ENCODE measurements at regions not wholly inside any gene's neighbourhood (a gene's known extent, or its start where the extent isn't known, plus 50 kb on each side); places are given as distances from the start of the nearest gene placed in this dataset.
"Not testable (repeated sequence)": the region's sequence is repeated elsewhere in the genome, so short reads cannot be mapped to it uniquely, and the experiment has no call there.

DNA sequence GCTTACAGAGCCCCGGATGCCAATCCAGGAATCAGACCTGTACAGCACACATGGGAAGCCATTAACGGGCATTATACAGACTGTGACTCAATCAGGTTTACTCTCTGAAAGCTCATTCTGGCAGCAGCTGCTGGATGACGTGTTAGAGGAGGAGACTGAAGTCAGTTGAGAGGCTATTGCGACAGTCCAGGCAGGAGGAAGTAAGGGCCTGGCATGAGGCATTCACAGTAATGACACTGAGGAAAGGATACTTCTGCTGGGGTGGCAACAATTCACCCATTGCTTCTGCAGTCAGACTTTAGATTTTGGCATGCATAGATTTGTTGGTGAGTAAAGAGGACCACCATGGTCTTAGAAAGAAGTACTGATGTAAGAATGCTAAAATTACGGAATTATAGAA is 151.0 kb upstream of the HEY2 start:
- Histone ChIP-seq H3K9me3 (ENCODE audit: low read length) (no peaks in the 10 kb centered on the region), H3K9ac (ENCODE audit: low read length) (no peak overlapping the region), H3K4me3 (ENCODE audit: low read depth in 1 of 2, low read length in 2 of 2) (no peak overlapping the region), H3K4me1 (ENCODE audit: insufficient read depth, low read length) (peaks cover 8% of the 10 kb centered on the region), H3K27me3 (ENCODE audit: control insufficient read depth in 1 of 2, insufficient read depth in 2 of 2, low read length in 2 of 2) (no peaks in the 10 kb centered on the region), H3K36me3 (ENCODE audit: insufficient read depth, low read length) (no peaks in the 10 kb centered on the region), H3K27ac (ENCODE audit: low read depth, low read length) (no peak overlapping the region)

DNA sequence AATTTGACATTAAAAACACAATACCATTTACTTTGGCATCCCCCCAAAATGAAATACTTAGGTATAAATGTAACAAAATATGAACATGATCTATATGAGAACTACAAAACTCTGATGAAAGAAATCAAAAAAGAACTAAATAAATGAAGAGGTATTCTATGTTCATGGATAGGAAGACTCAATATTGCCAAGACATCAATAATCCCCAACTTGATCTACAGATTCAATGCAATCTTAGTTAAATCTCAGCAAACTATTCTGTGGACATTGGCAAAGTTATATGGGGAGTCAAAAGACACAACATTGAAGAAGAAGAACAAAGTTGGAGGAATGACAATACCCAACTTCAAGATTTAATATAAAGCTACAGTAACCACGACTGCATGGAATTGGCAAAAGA is 145.2 kb upstream of the HEY2 start:
- Histone ChIP-seq H3K36me3 (ENCODE audit: insufficient read depth, low read length) (no peaks in the 10 kb centered on the region), H3K27ac (ENCODE audit: low read depth, low read length) (no peak overlapping the region), H3K4me1 (ENCODE audit: insufficient read depth, low read length) (no peaks in the 10 kb centered on the region), H3K27me3 (ENCODE audit: control insufficient read depth in 1 of 2, insufficient read depth in 2 of 2, low read length in 2 of 2) (no peaks in the 10 kb centered on the region), H3K9me3 (ENCODE audit: low read length) (no peaks in the 10 kb centered on the region), H3K9ac (ENCODE audit: low read length) (no peak overlapping the region), H3K4me3 (ENCODE audit: low read depth in 1 of 2, low read length in 2 of 2) (no peak overlapping the region)

DNA sequence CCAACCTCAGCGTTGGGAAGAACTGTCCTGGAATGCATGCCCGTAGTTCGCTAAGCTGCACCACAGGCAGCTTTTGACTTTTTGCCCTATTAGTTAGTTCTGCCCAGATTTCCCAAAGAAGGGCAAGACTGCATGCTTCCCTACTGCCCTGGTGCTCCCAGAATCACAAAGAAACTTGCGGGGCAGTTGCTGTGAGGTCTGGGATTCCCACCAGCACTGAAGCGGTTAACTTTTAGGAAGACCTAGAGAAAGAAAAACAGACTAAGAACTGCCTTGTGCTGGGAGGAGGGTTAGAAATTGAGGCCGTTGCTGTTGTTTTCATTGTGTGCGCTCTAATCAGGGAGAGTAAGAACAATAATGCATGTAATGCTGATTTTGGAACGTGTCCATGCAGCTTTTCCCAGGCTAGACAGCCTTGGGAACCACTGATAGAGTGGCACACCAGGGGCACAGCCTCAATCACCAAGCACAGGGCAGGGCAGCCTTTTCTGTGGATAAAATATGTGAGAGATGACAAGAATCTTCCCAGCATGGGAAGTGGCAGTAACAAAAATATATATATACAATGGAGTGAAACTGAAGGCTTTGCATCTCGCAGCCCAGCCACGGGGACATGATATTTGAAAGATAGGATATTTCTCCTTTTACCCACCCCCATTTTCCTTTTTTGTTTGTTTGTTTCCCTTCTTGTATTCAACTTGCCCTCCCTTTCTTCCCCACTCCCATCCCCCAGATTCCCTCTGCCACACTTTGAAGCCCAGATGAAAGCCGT is 137.7 kb upstream of the HEY2 start:
- Histone ChIP-seq H3K4me1 (ENCODE audit: insufficient read depth, low read length) (peaks cover 3% of the 10 kb centered on the region), H3K27me3 (ENCODE audit: control insufficient read depth in 1 of 2, insufficient read depth in 2 of 2, low read length in 2 of 2) (no peaks in the 10 kb centered on the region), H3K9me3 (ENCODE audit: low read length) (no peaks in the 10 kb centered on the region), H3K9ac (ENCODE audit: low read length) (no peak overlapping the region), H3K36me3 (ENCODE audit: insufficient read depth, low read length) (no peaks in the 10 kb centered on the region), H3K27ac (ENCODE audit: low read depth, low read length) (no peak overlapping the region), H3K4me3 (ENCODE audit: low read depth in 1 of 2, low read length in 2 of 2) (peak overlapping the region; percentile 6 to 27)

DNA sequence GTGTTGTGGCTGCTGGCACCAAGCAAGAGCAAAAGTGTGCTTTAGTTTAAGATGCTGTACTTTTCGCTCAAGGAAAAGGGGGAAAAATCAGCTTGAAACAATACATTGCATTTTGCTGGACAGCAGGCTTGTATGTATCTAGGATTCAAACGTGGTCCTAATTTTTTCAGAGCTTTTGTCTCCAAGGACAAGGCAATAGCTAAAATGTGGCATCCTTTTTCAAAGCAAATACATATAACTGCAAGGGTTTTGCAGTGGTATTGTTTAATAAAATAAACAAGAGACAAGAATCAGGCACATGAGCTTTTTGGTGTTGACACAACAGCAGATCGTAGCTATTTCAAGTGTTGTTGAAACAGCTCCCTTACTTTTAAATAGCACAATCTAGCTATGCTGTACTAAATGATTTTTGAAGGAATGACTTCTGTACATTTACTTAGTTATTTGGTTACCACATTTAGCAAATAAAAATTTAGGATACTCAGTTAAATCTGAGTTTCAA is 137.0 kb upstream of the HEY2 start:
- no peak overlapping the region for H3K9ac ChIP-seq (ENCODE audit: low read length)
- H3K27me3 ChIP-seq (ENCODE audit: control insufficient read depth in 1 of 2, insufficient read depth in 2 of 2, low read length in 2 of 2) = no peaks in the 10 kb centered on the region
- peaks cover 3% of the 10 kb centered on the region for H3K4me1 ChIP-seq (ENCODE audit: insufficient read depth, low read length)
- peak overlapping the region; percentile 6 to 27 for H3K4me3 ChIP-seq (ENCODE audit: low read depth in 1 of 2, low read length in 2 of 2)
- no peaks in the 10 kb centered on the region for H3K36me3 ChIP-seq (ENCODE audit: insufficient read depth, low read length)
- H3K9me3 ChIP-seq (ENCODE audit: low read length) = no peaks in the 10 kb centered on the region
- H3K27ac ChIP-seq (ENCODE audit: low read depth, low read length) = no peak overlapping the region

DNA sequence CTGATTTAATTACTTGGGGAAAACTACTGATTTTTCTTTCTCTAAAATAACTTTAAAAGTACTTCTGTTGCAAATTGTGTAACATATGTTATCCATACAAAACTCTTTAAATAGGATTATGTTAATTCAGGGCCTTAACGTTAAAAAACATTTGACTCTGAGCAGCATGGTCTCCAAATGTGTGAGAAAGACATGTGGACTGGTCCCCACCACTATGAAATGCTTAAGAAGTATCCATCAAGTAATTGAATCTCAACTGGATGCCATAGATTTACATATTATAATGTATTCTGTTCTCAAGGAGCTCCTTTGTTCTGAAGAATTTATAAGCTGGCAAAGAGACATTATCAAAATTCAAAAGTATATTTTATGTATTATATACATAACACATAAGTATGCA is 130.8 kb upstream of the HEY2 start:
- Histone ChIP-seq H3K36me3 (ENCODE audit: insufficient read depth, low read length) (no peaks in the 10 kb centered on the region), H3K4me1 (ENCODE audit: insufficient read depth, low read length) (no peaks in the 10 kb centered on the region), H3K9ac (ENCODE audit: low read length) (no peak overlapping the region), H3K27me3 (ENCODE audit: control insufficient read depth in 1 of 2, insufficient read depth in 2 of 2, low read length in 2 of 2) (no peaks in the 10 kb centered on the region), H3K27ac (ENCODE audit: low read depth, low read length) (no peak overlapping the region), H3K4me3 (ENCODE audit: low read depth in 1 of 2, low read length in 2 of 2) (no peak overlapping the region), H3K9me3 (ENCODE audit: low read length) (no peaks in the 10 kb centered on the region)

DNA sequence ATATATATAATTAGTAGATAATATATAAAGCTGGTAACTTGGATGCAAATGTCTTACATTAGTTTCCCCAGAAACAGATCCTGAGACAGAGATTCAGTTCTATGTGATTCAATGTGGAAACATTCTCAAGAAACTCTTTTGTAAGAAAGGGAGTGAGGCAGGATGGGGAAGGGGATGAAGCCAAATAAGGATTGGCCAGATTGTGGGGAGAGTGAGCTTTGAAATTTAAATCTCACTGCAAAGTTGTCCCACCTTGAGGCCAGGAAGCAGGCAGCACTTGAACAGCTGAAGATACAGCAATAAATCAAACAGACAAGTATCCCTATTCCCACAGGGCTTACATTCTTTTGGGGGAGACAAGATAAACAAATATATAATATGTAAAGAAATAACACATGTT is 126.3 kb upstream of the HEY2 start:
- Histone ChIP-seq H3K4me1 (ENCODE audit: insufficient read depth, low read length) (no peaks in the 10 kb centered on the region), H3K27ac (ENCODE audit: low read depth, low read length) (no peak overlapping the region), H3K36me3 (ENCODE audit: insufficient read depth, low read length) (no peaks in the 10 kb centered on the region), H3K9ac (ENCODE audit: low read length) (no peak overlapping the region), H3K27me3 (ENCODE audit: control insufficient read depth in 1 of 2, insufficient read depth in 2 of 2, low read length in 2 of 2) (no peaks in the 10 kb centered on the region), H3K9me3 (ENCODE audit: low read length) (no peaks in the 10 kb centered on the region), H3K4me3 (ENCODE audit: low read depth in 1 of 2, low read length in 2 of 2) (no peak overlapping the region)

DNA sequence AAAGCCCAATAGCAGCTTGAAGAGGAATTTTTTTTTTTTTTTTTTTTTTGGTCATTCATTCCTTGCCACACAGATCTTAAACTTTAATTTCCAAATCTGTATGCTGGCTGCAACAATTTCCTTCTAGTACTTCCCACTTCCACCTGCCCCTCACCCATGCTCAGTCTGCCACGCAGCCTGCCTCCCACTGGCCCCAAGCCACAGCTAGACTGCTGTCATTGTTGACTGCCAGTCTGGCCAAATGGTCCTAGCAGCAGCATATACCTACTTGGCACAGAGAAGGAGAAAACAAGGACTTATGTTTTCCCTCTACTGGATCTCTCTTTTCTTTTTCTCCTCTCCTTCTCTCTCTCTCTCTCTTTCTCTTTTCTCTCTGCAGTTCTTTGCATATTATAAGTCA is 118.3 kb upstream of the HEY2 start:
- Histone ChIP-seq H3K9me3 (ENCODE audit: low read length) (no peaks in the 10 kb centered on the region), H3K27ac (ENCODE audit: low read depth, low read length) (no peak overlapping the region), H3K4me1 (ENCODE audit: insufficient read depth, low read length) (no peaks in the 10 kb centered on the region), H3K36me3 (ENCODE audit: insufficient read depth, low read length) (no peaks in the 10 kb centered on the region), H3K9ac (ENCODE audit: low read length) (no peak overlapping the region), H3K27me3 (ENCODE audit: control insufficient read depth in 1 of 2, insufficient read depth in 2 of 2, low read length in 2 of 2) (no peaks in the 10 kb centered on the region), H3K4me3 (ENCODE audit: low read depth in 1 of 2, low read length in 2 of 2) (no peak overlapping the region)

- not testable (repeated sequence) for H3K36me3 ChIP-seq (ENCODE audit: insufficient read depth, low read length); H3K4me3 ChIP-seq (ENCODE audit: low read depth in 1 of 2, low read length in 2 of 2); H3K9ac ChIP-seq (ENCODE audit: low read length); H3K4me1 ChIP-seq (ENCODE audit: insufficient read depth, low read length); H3K9me3 ChIP-seq (ENCODE audit: low read length); H3K27ac ChIP-seq (ENCODE audit: low read depth, low read length); H3K27me3 ChIP-seq (ENCODE audit: control insufficient read depth in 1 of 2, insufficient read depth in 2 of 2, low read length in 2 of 2)
These were observed 113.4 kb upstream of the HEY2 start for GRCh38 chr6:125636011-125636410.

GRCh38 chr6:125636671-125637070 is 112.8 kb upstream of the HEY2 start:
- Histone ChIP-seq H3K9ac (ENCODE audit: low read length) (no peak overlapping the region), H3K27ac (ENCODE audit: low read depth, low read length) (no peak overlapping the region), H3K4me3 (ENCODE audit: low read depth in 1 of 2, low read length in 2 of 2) (no peak overlapping the region), H3K36me3 (ENCODE audit: insufficient read depth, low read length) (no peaks in the 10 kb centered on the region), H3K27me3 (ENCODE audit: control insufficient read depth in 1 of 2, insufficient read depth in 2 of 2, low read length in 2 of 2) (no peaks in the 10 kb centered on the region), H3K9me3 (ENCODE audit: low read length) (no peaks in the 10 kb centered on the region), H3K4me1 (ENCODE audit: insufficient read depth, low read length) (no peaks in the 10 kb centered on the region)

- no peak overlapping the region for H3K27ac ChIP-seq (ENCODE audit: low read depth, low read length)
- H3K36me3 ChIP-seq (ENCODE audit: insufficient read depth, low read length) = no peaks in the 10 kb centered on the region
- H3K4me3 ChIP-seq (ENCODE audit: low read depth in 1 of 2, low read length in 2 of 2) = no peak overlapping the region
- H3K9ac ChIP-seq (ENCODE audit: low read length) = no peak overlapping the region
- no peaks in the 10 kb centered on the region for H3K4me1 ChIP-seq (ENCODE audit: insufficient read depth, low read length)
- no peaks in the 10 kb centered on the region for H3K27me3 ChIP-seq (ENCODE audit: control insufficient read depth in 1 of 2, insufficient read depth in 2 of 2, low read length in 2 of 2)
- H3K9me3 ChIP-seq (ENCODE audit: low read length) = no peaks in the 10 kb centered on the region
These were observed 112.2 kb upstream of the HEY2 start for GRCh38 chr6:125637207-125637606.

- Histone ChIP-seq H3K36me3 (ENCODE audit: insufficient read depth, low read length) (no peaks in the 10 kb centered on the region), H3K4me3 (ENCODE audit: low read depth in 1 of 2, low read length in 2 of 2) (no peak overlapping the region), H3K4me1 (ENCODE audit: insufficient read depth, low read length) (no peaks in the 10 kb centered on the region), H3K9me3 (ENCODE audit: low read length) (no peaks in the 10 kb centered on the region), H3K27ac (ENCODE audit: low read depth, low read length) (no peak overlapping the region), H3K27me3 (ENCODE audit: control insufficient read depth in 1 of 2, insufficient read depth in 2 of 2, low read length in 2 of 2) (no peaks in the 10 kb centered on the region), H3K9ac (ENCODE audit: low read length) (no peak overlapping the region)
These were observed 109.9 kb upstream of the HEY2 start for GRCh38 chr6:125639466-125640020.
